Stimulated activated CD4-positive, alpha-beta T cell treated with anti-CD3 and anti-CD28 coated beads, TNF-alpha, amount 100 ng/mL, for 48 hours (primary cell): ENCODE measurements at regions not wholly inside any gene's neighbourhood (a gene's known extent, or its start where the extent isn't known, plus 50 kb on each side); places are given as distances from the start of the nearest gene placed in this dataset.
"Not testable (repeated sequence)": the region's sequence is repeated elsewhere in the genome, so short reads cannot be mapped to it uniquely, and the experiment has no call there.

Experiments used
- DNase-seq, 3 donors: peaks; one replicate each; pipeline ENCODE4 v3.0.0-alpha.2; 2020; ENCODE audit warnings: low read depth in 3 of 3

- DNase-seq = no peak
Observed at GRCh38 chr5:156037151-156037909, 289.6 kb upstream of the SGCD start.

- no peak for DNase-seq
Observed at GRCh38 chr5:156042726-156043125, 284.2 kb upstream of the SGCD start.

GRCh38 chr5:156043351-156043750, 283.6 kb upstream of the SGCD start:
- DNase-seq = no peak

GRCh38 chr5:156051972-156052371, 275.0 kb upstream of the SGCD start:
- DNase-seq = no peak

GRCh38 chr5:156052656-156053055, 274.3 kb upstream of the SGCD start:
- no peak for DNase-seq

GRCh38 chr5:156053056-156053455, 273.9 kb upstream of the SGCD start:
- DNase-seq = no peak

- no peak for DNase-seq
Observed at GRCh38 chr5:156076912-156077311, 250.1 kb upstream of the SGCD start.

GRCh38 chr5:156087577-156088110, 239.3 kb upstream of the SGCD start:
- DNase-seq = no peak

GRCh38 chr5:156089955-156090940, 236.7 kb upstream of the SGCD start:
- not testable (repeated sequence) for DNase-seq

GRCh38 chr5:156093024-156093423, 233.9 kb upstream of the SGCD start:
- DNase-seq = no peak

- no peak for DNase-seq
Observed at GRCh38 chr5:156094001-156094400, 233.0 kb upstream of the SGCD start.

GRCh38 chr5:156095709-156096241, 231.2 kb upstream of the SGCD start:
- no peak for DNase-seq

- no peak for DNase-seq
Observed at GRCh38 chr5:156096259-156096658, 230.7 kb upstream of the SGCD start.

GRCh38 chr5:156103155-156103885, 223.6 kb upstream of the SGCD start:
- DNase-seq = no peak

GRCh38 chr5:156109317-156110023, 217.5 kb upstream of the SGCD start:
- DNase-seq = no peak

- no peak for DNase-seq
Observed at GRCh38 chr5:156119692-156120091, 207.3 kb upstream of the SGCD start.

- no peak for DNase-seq
Observed at GRCh38 chr5:156120777-156121176, 206.2 kb upstream of the SGCD start.

- DNase-seq = no peak
Observed at GRCh38 chr5:156121234-156121633, 205.7 kb upstream of the SGCD start.

- DNase-seq = no peak
Observed at GRCh38 chr5:156121882-156122281, 205.1 kb upstream of the SGCD start.

- no peak for DNase-seq
Observed at GRCh38 chr5:156124708-156125107, 202.3 kb upstream of the SGCD start.

- DNase-seq = no peak
Observed at GRCh38 chr5:156125118-156125517, 201.8 kb upstream of the SGCD start.
